ENCODE measurements at regions not wholly inside any gene's neighbourhood (a gene's known extent, or its start where the extent isn't known, plus 50 kb on each side); places are given as distances from the start of the nearest gene placed in this dataset.

GRCh38 chr12:38253778-38254177 is 62.8 kb upstream of the ALG10B start:
- TF ChIP-seq CTCF (conservative IDR thresholded peaks at IDR 0.05) (no peak), EZH2 (IDR thresholded peaks at IDR 0.05; ENCODE audit: low read depth) (no peak)

Data from PC-9 (cell line).